ENCODE measurements at regions not wholly inside any gene's neighbourhood (a gene's known extent, or its start where the extent isn't known, plus 50 kb on each side); places are given as distances from the start of the nearest gene placed in this dataset.

DNA sequence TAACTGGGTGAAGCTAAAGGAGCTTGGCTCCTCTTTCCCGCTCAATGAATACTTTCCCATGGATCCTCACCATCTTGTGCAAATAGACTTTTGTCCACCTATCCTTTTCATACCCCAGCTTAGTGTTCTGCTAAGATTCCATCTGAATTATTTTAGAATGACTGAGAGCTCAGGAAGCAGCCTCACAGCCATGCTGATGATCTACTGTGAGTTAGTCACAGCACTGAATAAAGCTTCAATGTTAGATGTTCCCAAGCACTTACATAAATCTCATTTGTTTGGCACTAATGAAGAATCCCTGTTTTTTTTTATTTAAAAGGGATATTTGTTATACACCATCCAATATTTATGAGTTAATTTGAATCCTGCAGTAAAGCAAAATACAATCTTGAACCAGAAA is 317.6 kb upstream of the TRPC7 start:
- Histone ChIP-seq H3K36me3 (ENCODE audit: insufficient read depth, low read length) (no peaks in the 10 kb centered on the region), H2AFZ (ENCODE audit: low read depth, low read length) (no peak overlapping the region), H3K27me3 (ENCODE audit: insufficient read depth, low read length, poor library complexity) (no peaks in the 10 kb centered on the region), H3K27ac (ENCODE audit: low read length) (no peak overlapping the region), H4K20me1 (ENCODE audit: insufficient read depth, low read length) (no peaks in the 10 kb centered on the region), H3K79me2 (ENCODE audit: insufficient read depth, low read length) (no peaks in the 10 kb centered on the region), H3K9me3 (ENCODE audit: insufficient read depth, low read length, severe bottlenecking) (no peaks in the 10 kb centered on the region), H3K4me2 (ENCODE audit: insufficient read depth, low read length) (no peak overlapping the region), H3K4me1 (ENCODE audit: insufficient read depth, low read length) (no peaks in the 10 kb centered on the region), H3K4me3 (ENCODE audit: low read depth in 1 of 2, low read length in 2 of 2) (no peak overlapping the region), H3K9ac (ENCODE audit: low read depth, low read length) (no peak overlapping the region)
- ATAC-seq (ENCODE audit: insufficient read depth, low read depth) = no peak
- DNase-seq = no peak
- no peak for TF ChIP-seq CTCF (IDR thresholded peaks at IDR 0.05; ENCODE audit: borderline replicate concordance, extremely low read depth, low read length, poor library complexity, severe bottlenecking)
- TF ChIP-seq EZH2 (IDR thresholded peaks at IDR 0.05; ENCODE audit: borderline replicate concordance, low read depth, low read length, severe bottlenecking) = no peak

DNA sequence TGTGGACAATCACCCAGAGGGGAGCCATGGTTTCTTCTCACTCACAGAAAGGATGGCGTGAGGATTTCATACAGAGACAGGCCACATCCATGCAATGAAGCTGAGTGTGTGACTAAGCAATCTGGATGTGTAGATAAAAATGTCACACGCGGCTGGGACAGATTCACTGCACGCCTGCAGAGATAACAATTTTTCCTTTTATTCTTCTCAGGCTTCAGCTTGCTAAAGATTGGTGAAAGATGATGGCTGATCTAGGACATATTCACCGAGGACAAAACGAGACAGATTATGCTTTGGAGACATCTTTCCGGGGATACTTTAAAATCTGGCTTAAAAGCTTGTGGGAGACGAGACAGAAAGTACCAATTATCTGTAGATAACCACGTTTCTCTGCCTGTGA is 313.9 kb upstream of the TRPC7 start:
- no peak for TF ChIP-seq CTCF (IDR thresholded peaks at IDR 0.05; ENCODE audit: borderline replicate concordance, extremely low read depth, low read length, poor library complexity, severe bottlenecking)
- TF ChIP-seq EZH2 (IDR thresholded peaks at IDR 0.05; ENCODE audit: borderline replicate concordance, low read depth, low read length, severe bottlenecking) = no peak
- ATAC-seq (ENCODE audit: insufficient read depth, low read depth) (no peak), DNase-seq (no peak)
- no peak overlapping the region for H3K4me3 ChIP-seq (ENCODE audit: low read depth in 1 of 2, low read length in 2 of 2)
- H3K9me3 ChIP-seq (ENCODE audit: insufficient read depth, low read length, severe bottlenecking) = no peaks in the 10 kb centered on the region
- H3K79me2 ChIP-seq (ENCODE audit: insufficient read depth, low read length) = no peaks in the 10 kb centered on the region
- H3K4me2 ChIP-seq (ENCODE audit: insufficient read depth, low read length) = no peak overlapping the region
- no peaks in the 10 kb centered on the region for H4K20me1 ChIP-seq (ENCODE audit: insufficient read depth, low read length)
- H3K4me1 ChIP-seq (ENCODE audit: insufficient read depth, low read length) = no peaks in the 10 kb centered on the region
- H3K9ac ChIP-seq (ENCODE audit: low read depth, low read length) = no peak overlapping the region
- H3K36me3 ChIP-seq (ENCODE audit: insufficient read depth, low read length) = no peaks in the 10 kb centered on the region
- H2AFZ ChIP-seq (ENCODE audit: low read depth, low read length) = no peak overlapping the region
- no peak overlapping the region for H3K27ac ChIP-seq (ENCODE audit: low read length)
- peaks cover 4% of the 10 kb centered on the region for H3K27me3 ChIP-seq (ENCODE audit: insufficient read depth, low read length, poor library complexity)

- no peak overlapping the region for H3K9ac ChIP-seq (ENCODE audit: low read depth, low read length)
- TF ChIP-seq CTCF (IDR thresholded peaks at IDR 0.05; ENCODE audit: borderline replicate concordance, extremely low read depth, low read length, poor library complexity, severe bottlenecking) = no peak
- H2AFZ ChIP-seq (ENCODE audit: low read depth, low read length) = no peak overlapping the region
- no peaks in the 10 kb centered on the region for H3K4me1 ChIP-seq (ENCODE audit: insufficient read depth, low read length)
- no peaks in the 10 kb centered on the region for H3K9me3 ChIP-seq (ENCODE audit: insufficient read depth, low read length, severe bottlenecking)
- H3K27me3 ChIP-seq (ENCODE audit: insufficient read depth, low read length, poor library complexity) = peaks cover 4% of the 10 kb centered on the region
- no peak overlapping the region for H3K4me3 ChIP-seq (ENCODE audit: low read depth in 1 of 2, low read length in 2 of 2)
- ATAC-seq (ENCODE audit: insufficient read depth, low read depth) (no peak), DNase-seq (no peak)
- H3K36me3 ChIP-seq (ENCODE audit: insufficient read depth, low read length) = no peaks in the 10 kb centered on the region
- no peaks in the 10 kb centered on the region for H3K79me2 ChIP-seq (ENCODE audit: insufficient read depth, low read length)
- H3K27ac ChIP-seq (ENCODE audit: low read length) = no peak overlapping the region
- no peaks in the 10 kb centered on the region for H4K20me1 ChIP-seq (ENCODE audit: insufficient read depth, low read length)
- no peak overlapping the region for H3K4me2 ChIP-seq (ENCODE audit: insufficient read depth, low read length)
These were observed 311.9 kb upstream of the TRPC7 start for GRCh38 chr5:136677217-136677616.

DNA sequence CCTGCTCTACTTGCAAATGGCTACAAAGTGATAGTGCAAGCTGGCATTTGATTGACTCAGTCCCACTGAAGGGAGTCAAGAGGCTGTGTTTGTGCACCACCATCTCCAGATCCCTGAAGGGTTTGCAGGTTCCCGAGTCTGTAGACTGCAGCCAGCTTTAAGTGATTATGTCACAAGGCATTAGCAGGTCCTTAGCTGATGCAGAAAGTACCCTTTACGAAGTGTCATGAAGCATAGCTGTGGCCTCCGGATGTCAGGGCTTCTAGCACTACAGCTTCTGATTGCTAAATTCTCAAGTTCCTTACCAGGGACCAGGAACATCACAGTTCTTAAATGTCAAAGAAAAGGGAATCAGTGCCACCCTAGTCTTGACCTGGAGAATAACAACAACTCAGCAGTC is 311.3 kb upstream of the TRPC7 start:
- ATAC-seq (ENCODE audit: insufficient read depth, low read depth) = no peak
- no peaks in the 10 kb centered on the region for H3K9me3 ChIP-seq (ENCODE audit: insufficient read depth, low read length, severe bottlenecking)
- DNase-seq = no peak
- no peak overlapping the region for H3K27ac ChIP-seq (ENCODE audit: low read length)
- H4K20me1 ChIP-seq (ENCODE audit: insufficient read depth, low read length) = no peaks in the 10 kb centered on the region
- no peak overlapping the region for H3K9ac ChIP-seq (ENCODE audit: low read depth, low read length)
- no peak overlapping the region for H2AFZ ChIP-seq (ENCODE audit: low read depth, low read length)
- no peak for TF ChIP-seq EZH2 (IDR thresholded peaks at IDR 0.05; ENCODE audit: borderline replicate concordance, low read depth, low read length, severe bottlenecking)
- no peak for TF ChIP-seq CTCF (IDR thresholded peaks at IDR 0.05; ENCODE audit: borderline replicate concordance, extremely low read depth, low read length, poor library complexity, severe bottlenecking)
- H3K27me3 ChIP-seq (ENCODE audit: insufficient read depth, low read length, poor library complexity) = peaks cover 4% of the 10 kb centered on the region
- no peaks in the 10 kb centered on the region for H3K79me2 ChIP-seq (ENCODE audit: insufficient read depth, low read length)
- H3K4me2 ChIP-seq (ENCODE audit: insufficient read depth, low read length) = no peak overlapping the region
- H3K4me1 ChIP-seq (ENCODE audit: insufficient read depth, low read length) = no peaks in the 10 kb centered on the region
- no peaks in the 10 kb centered on the region for H3K36me3 ChIP-seq (ENCODE audit: insufficient read depth, low read length)
- H3K4me3 ChIP-seq (ENCODE audit: low read depth in 1 of 2, low read length in 2 of 2) = no peak overlapping the region

All from DND-41 (cell line).